Adrenal gland (tissue), 9 donors: ENCODE measurements at regions not wholly inside any gene's neighbourhood (a gene's known extent, or its start where the extent isn't known, plus 50 kb on each side); places are given as distances from the start of the nearest gene placed in this dataset.
"Not testable (repeated sequence)": the region's sequence is repeated elsewhere in the genome, so short reads cannot be mapped to it uniquely, and the experiment has no call there.

Experiments
- DNase-seq, 7 donors: peaks; one replicate each; pipeline ENCODE4 v3.0.0-alpha.2; 2019 to 2020
- H3K27ac ChIP-seq, 5 donors: fragments of 200-600 bp; sonication (generic) in 4 of 5; 1 replicate in 3 of 5; 2 replicates in 2 of 5; pipeline versions ENCODE4 v1.5.1 to v1.8.0; 2016 to 2020; ENCODE audit warnings: mild to moderate bottlenecking in 1 of 5
- H3K27me3 ChIP-seq: fragments of 200-600 bp; 2 replicates; pipeline ENCODE4 v1.8.0; 2021
- H3K36me3 ChIP-seq, 2 donors: fragments of 200-600 bp; replicated peaks in 1 of 2; 1 replicate in 1 of 2; 2 replicates in 1 of 2; pipeline versions ENCODE4 v1.5.1 to v1.8.0; 2018 to 2022
- H3K4me1 ChIP-seq, 2 donors: fragments of 200-600 bp; replicated peaks in 1 of 2; 1 replicate in 1 of 2; 2 replicates in 1 of 2; pipeline versions ENCODE4 v1.5.1 to v1.8.0; 2018 to 2021
- H3K4me3 ChIP-seq, 4 donors: fragments of 200-600 bp; sonication (generic) in 3 of 4; one replicate each; pipeline ENCODE4 v1.5.1; 2016 to 2018
- H3K9me3 ChIP-seq, 3 donors: fragments of 200-600 bp; sonication (generic) in 1 of 3; replicated peaks in 1 of 3; 1 replicate in 2 of 3; 2 replicates in 1 of 3; pipeline versions ENCODE4 v1.5.1 to v1.8.0; 2016 to 2021
- POLR2A ChIP-seq, 2 donors: fragments of 450-650 bp; IDR thresholded peaks; one replicate each; pipeline ENCODE4 v1.6.1; 2017; ENCODE audit warnings: antibody characterized with exemption in 2 of 2, mild to moderate bottlenecking in 2 of 2, moderate library complexity in 1 of 2
- WGBS, 4 donors: extraction: QIAGEN DNeasy Blood & Tissue Kit in 2 of 4; methylation state at CpG; one replicate each; pipeline versions ENCODE4 v1.1.5 to v1.1.7; 2013 to 2017; 5-methylcytosine and 5-hydroxymethylcytosine counted together
- intact Hi-C, 2 donors: fragments of 100-400 bp; cut with DNase I; formaldehyde crosslinking; loops; one replicate each; pipeline versions ENCODE4 v1.14.1 to v1.15.0; 2022 to 2023
- TF ChIP-seq, protein P1 (sequence below), 6 experiments: fragments of 450-650 bp in 4 of 6; fragments of 200-600 bp in 2 of 6; sonication (generic) in 1 of 6; IDR thresholded peaks; 1 replicate in 5 of 6; 2 replicates in 1 of 6; pipeline versions ENCODE4 v1.5.1 to v1.8.0; 2016 to 2021; ENCODE audit warnings: antibody characterized with exemption in 6 of 6, mild to moderate bottlenecking in 2 of 6, moderate library complexity in 1 of 6
- donor health status: healthy with polysubstance abuse.
- donor health status: Bipolar disorder and iron deficiency.
- donor health status: DM: yes; HTN: yes; CAD: no.
- donor health status: DM: no; HTN: no; CAD: no.
- donor health status: DM: no; HTN: no; CAD: no.

- H3K4me1 ChIP-seq = no peaks in the 10 kb centered on the region
- no peak for DNase-seq
- 76 to 91% (median 81%) methylated on average over 1 of the region's 1 CpG for WGBS, 4 donors
- no peak overlapping the region for H3K4me3 ChIP-seq
- no peaks in the 10 kb centered on the region for H3K36me3 ChIP-seq
- no peak for TF ChIP-seq POLR2A (IDR thresholded peaks at IDR 0.05)
- TF ChIP-seq, protein P1, sequence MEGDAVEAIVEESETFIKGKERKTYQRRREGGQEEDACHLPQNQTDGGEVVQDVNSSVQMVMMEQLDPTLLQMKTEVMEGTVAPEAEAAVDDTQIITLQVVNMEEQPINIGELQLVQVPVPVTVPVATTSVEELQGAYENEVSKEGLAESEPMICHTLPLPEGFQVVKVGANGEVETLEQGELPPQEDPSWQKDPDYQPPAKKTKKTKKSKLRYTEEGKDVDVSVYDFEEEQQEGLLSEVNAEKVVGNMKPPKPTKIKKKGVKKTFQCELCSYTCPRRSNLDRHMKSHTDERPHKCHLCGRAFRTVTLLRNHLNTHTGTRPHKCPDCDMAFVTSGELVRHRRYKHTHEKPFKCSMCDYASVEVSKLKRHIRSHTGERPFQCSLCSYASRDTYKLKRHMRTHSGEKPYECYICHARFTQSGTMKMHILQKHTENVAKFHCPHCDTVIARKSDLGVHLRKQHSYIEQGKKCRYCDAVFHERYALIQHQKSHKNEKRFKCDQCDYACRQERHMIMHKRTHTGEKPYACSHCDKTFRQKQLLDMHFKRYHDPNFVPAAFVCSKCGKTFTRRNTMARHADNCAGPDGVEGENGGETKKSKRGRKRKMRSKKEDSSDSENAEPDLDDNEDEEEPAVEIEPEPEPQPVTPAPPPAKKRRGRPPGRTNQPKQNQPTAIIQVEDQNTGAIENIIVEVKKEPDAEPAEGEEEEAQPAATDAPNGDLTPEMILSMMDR (IDR thresholded peaks at IDR 0.05) = no peak
- intact Hi-C loops = no loop called here
- no peak overlapping the region for H3K27ac ChIP-seq
- no peaks in the 10 kb centered on the region for H3K9me3 ChIP-seq
- no peaks in the 10 kb centered on the region for H3K27me3 ChIP-seq
Observed at GRCh38 chr2:184155791-184156190, 442.5 kb upstream of the ZNF804A start.

GRCh38 chr2:184157141-184157540 is 441.2 kb upstream of the ZNF804A start:
- no peaks in the 10 kb centered on the region for H3K9me3 ChIP-seq
- H3K36me3 ChIP-seq = no peaks in the 10 kb centered on the region
- no peaks in the 10 kb centered on the region for H3K4me1 ChIP-seq
- 26 to 50% (median 37%) methylated on average over 2 of the region's 2 CpGs for WGBS, 4 donors
- H3K27me3 ChIP-seq = no peaks in the 10 kb centered on the region
- no peak overlapping the region for H3K4me3 ChIP-seq
- intact Hi-C loops = no loop called here
- TF ChIP-seq, protein P1 (IDR thresholded peaks at IDR 0.05) = no peak
- no peak for TF ChIP-seq POLR2A (IDR thresholded peaks at IDR 0.05)
- DNase-seq = no peak
- H3K27ac ChIP-seq = no peak overlapping the region

DNA sequence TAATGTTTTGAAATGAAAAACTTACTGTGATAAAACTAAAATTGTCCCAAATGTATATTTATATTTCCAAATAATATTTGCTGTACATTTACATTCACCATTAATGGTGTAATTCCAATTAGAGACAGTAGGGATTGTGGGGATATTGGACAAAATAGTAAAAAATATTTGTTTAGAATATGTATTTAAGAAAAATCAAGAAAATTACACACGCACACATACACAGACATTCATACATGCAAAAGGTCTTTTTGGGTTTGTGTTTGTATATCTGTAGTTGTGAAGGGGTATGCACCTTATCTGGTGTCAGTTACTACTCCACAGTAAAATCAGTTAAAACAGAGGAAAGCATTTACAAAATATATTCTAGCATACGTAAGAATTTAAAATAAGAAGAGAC is 435.9 kb upstream of the ZNF804A start:
- Histone ChIP-seq H3K9me3 (no peaks in the 10 kb centered on the region), H3K27ac (no peak overlapping the region), H3K4me1 (no peaks in the 10 kb centered on the region), H3K4me3 (no peak overlapping the region), H3K36me3 (no peaks in the 10 kb centered on the region), H3K27me3 (no peaks in the 10 kb centered on the region)
- DNase-seq = no peak
- 62 to 77% (median 71%) methylated on average over 2 of the region's 2 CpGs for WGBS, 4 donors
- intact Hi-C loops = no loop called here
- TF ChIP-seq POLR2A (IDR thresholded peaks at IDR 0.05) = no peak
- TF ChIP-seq, protein P1 (IDR thresholded peaks at IDR 0.05) = no peak

- H3K27ac ChIP-seq, H3K9me3 ChIP-seq, H3K4me3 ChIP-seq, H3K4me1 ChIP-seq, H3K36me3 ChIP-seq, H3K27me3 ChIP-seq, DNase-seq, intact Hi-C loops: not testable (repeated sequence)
- WGBS, 4 donors = 67 to 77% (median 72%) methylated on average over 5 of the region's 5 CpGs
Observed at GRCh38 chr2:184168823-184169222, 429.5 kb upstream of the ZNF804A start.

DNA sequence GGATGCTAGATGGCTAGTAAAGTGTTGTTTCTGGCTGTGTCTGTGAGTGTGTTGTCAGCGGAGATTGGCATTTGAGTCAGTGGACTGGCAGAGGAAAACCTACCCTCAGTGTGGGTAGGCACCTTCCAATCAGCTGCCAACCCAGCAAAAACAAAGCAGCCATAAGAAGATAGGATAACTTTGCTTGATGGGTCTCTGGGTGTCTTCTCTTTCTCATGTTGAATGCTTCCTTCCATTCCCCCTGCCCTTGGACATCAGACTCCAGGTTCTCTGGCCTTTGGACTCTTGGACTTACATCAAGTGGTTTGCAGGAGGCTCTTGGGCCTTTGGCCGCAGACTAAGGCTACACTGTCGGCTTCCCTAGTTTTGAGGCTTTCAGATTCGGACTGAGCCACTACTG is 429.0 kb upstream of the ZNF804A start:
- H3K9me3 ChIP-seq = no peaks in the 10 kb centered on the region

More for the DNA sequence above, 429.0 kb upstream of the ZNF804A start:
- intact Hi-C loops = no loop called here
- no peak for DNase-seq
- H3K36me3 ChIP-seq = no peaks in the 10 kb centered on the region
- H3K27ac ChIP-seq = no peak overlapping the region
- no peaks in the 10 kb centered on the region for H3K27me3 ChIP-seq
- TF ChIP-seq POLR2A (IDR thresholded peaks at IDR 0.05) = no peak
- TF ChIP-seq, protein P1 (IDR thresholded peaks at IDR 0.05) = no peak
- no peaks in the 10 kb centered on the region for H3K4me1 ChIP-seq
- no peak overlapping the region for H3K4me3 ChIP-seq
- WGBS, 4 donors = 78 to 84% (median 83%) methylated on average over 4 of the region's 4 CpGs
